D721Med (cell line): ENCODE measurements at regions not wholly inside any gene's neighbourhood (a gene's known extent, or its start where the extent isn't known, plus 50 kb on each side); places are given as distances from the start of the nearest gene placed in this dataset.

Experiments
- DNase-seq: peaks from one replicate; pipeline ENCODE4 v3.0.0; 2011; ENCODE audit warnings: low spot score; ENCODE audit not compliant: insufficient read length
- FAIRE-seq: peaks from 2 replicates; lab custom pipeline; 2011; peaks lifted over from hg19 to GRCh38; lab: Jason Lieb, UNC
- TF ChIP-seq, protein P1 (sequence below): IDR thresholded peaks from 2 replicates; pipeline ENCODE4 v1.5.1; 2012; ENCODE audit warnings: mild to moderate bottlenecking, control low read depth; ENCODE audit not compliant: insufficient read depth; ENCODE audit errors: missing control alignments

GRCh38 chr9:89674667-89675057, 69.8 kb downstream of the GADD45G start:
- FAIRE-seq = no peak
- TF ChIP-seq, protein P1, sequence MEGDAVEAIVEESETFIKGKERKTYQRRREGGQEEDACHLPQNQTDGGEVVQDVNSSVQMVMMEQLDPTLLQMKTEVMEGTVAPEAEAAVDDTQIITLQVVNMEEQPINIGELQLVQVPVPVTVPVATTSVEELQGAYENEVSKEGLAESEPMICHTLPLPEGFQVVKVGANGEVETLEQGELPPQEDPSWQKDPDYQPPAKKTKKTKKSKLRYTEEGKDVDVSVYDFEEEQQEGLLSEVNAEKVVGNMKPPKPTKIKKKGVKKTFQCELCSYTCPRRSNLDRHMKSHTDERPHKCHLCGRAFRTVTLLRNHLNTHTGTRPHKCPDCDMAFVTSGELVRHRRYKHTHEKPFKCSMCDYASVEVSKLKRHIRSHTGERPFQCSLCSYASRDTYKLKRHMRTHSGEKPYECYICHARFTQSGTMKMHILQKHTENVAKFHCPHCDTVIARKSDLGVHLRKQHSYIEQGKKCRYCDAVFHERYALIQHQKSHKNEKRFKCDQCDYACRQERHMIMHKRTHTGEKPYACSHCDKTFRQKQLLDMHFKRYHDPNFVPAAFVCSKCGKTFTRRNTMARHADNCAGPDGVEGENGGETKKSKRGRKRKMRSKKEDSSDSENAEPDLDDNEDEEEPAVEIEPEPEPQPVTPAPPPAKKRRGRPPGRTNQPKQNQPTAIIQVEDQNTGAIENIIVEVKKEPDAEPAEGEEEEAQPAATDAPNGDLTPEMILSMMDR = no peak

DNA sequence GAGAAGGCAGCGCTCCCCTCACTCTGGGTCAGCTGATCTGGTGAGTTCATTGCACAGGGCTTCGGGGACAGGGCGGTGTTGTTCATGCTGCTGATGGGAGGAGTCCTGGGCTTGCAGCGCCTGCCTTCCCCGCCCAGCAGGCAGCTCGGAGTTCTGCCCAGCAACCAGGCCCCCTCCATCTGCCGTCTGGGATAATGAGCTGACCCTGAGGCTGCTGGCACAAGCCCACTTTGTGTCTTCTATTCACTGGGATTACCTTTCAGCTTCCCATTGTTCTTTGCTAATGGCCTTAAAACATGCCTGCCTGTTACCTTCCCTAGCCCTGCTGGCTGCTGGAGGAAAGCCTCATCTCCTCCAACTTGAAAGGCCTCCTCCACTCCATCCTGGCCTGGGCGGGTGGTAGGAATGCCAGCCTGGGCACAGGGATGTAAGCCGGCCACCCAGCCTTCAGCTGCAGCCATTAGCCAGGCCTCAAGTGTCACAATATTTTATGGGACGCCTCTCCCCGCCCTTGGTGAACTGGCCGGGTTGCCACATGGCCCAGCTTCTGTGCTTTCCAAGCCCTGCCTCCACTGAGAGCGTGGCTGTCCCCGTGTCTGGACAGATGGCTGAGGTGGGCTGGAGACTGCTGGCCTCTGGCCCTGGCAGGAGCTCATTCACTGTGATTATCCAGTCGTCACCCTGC, 70.4 kb downstream of the GADD45G start:
- TF ChIP-seq, protein P1 = no peak
- DNase-seq (no peak), FAIRE-seq (no peak)

More at GRCh38 chr9:89674667-89675057, 69.8 kb downstream of the GADD45G start:
- no peak for DNase-seq

GRCh38 chr9:89676281-89676680, 71.5 kb downstream of the GADD45G start:
- FAIRE-seq = no peak
- TF ChIP-seq, protein P1 = no peak
- no peak for DNase-seq

DNA sequence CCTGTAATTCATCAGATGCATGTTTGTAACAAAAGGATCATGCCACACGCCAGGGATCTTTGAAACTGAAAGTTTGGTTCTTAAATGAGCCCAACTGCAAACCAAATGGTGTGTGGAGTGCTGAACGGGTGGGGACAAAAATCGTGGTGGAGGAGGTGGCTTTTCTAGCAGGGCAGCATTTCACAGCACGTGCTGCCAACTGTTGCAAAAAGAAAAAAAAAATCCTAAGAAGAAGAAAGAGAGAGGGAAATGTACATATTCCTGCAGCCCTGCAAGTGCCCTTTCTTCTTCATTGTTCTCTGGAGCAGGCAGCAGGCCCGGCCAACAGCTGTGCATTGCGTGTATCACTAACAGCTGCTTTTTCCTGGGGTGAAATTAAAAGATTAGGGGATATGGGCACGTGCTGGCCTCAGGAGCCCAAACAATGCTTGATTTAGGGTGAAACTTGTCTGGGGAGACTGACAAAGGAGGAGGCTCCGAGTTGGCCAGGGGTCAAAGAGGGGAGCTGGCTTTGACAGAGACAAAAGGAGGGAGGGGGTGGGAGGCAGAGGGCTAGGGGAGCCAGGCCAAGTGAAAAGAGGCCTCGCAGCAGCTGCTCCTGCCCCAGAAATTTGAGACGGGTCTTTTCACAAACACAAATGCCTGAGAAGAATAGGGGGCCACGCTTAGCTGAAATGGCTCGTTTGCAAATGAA, 73.0 kb downstream of the GADD45G start:
- no peak for FAIRE-seq
- no peak for DNase-seq
- TF ChIP-seq, protein P1 = no peak

DNA sequence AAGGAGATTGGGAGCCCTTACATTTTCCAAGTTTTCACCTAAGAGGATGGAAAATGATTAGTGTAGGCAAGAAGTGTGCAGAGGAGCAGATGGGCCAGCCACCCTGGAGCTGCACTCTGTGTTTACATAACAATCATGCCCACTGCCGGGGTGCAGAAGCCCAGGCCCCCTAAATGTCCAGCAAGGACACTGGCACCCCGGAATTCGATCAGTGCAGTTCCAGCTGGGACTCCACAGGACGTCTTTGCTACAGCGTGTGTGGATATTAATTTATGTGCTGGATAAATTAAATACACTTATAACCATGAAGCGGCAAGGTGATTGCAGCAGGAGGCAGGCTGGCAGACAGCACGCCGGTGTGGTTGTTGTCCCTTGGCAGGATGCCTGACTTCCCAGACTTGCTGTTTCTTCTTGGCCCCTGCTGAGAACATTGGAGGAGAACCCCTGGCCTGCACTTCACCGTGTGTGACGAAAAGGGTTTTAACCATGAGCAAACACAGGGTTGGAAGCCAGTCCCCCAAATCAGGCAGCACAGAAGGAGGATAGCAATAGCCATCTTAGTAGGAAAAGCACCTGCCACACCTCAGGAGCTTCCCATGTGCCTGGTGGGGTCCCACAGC, 73.7 kb downstream of the GADD45G start:
- DNase-seq (no peak), FAIRE-seq (no peak)

DNA sequence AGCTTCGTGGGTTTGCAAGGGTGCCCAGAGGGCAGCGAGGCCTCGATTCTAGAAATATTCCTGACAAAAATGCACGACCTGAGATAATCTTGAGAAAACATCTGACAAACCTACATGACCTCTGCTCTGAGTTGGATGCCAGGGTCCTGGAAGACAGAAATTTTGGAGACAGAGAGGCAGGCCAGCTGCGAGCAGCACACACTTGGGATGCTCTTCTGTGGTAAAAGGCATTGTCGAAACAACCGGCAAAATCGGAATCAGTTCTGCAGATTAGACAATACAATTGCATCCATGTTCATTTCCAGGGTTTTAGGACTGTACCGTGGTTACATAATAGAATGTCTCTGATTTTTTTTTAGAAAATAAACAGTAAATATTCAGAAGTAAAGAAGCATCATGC, 74.2 kb downstream of the GADD45G start:
- DNase-seq = no peak
- TF ChIP-seq, protein P1 = no peak
- no peak for FAIRE-seq

More for the DNA sequence above, 73.7 kb downstream of the GADD45G start:
- TF ChIP-seq, protein P1 = no peak
